Colonic mucosa (tissue), 4 donors: ENCODE measurements at regions not wholly inside any gene's neighbourhood (a gene's known extent, or its start where the extent isn't known, plus 50 kb on each side); places are given as distances from the start of the nearest gene placed in this dataset.

Source experiments
- DNase-seq: peaks from one replicate; pipeline ENCODE4 v3.0.0-alpha.2; 2020
- H3K27ac ChIP-seq: fragments of 200-600 bp; one replicate; pipeline ENCODE4 v1.8.0; 2021
- H3K27me3 ChIP-seq: fragments of 200-600 bp; one replicate; pipeline ENCODE4 v1.8.0; 2021
- H3K36me3 ChIP-seq: fragments of 200-600 bp; one replicate; pipeline ENCODE4 v1.8.0; 2021
- H3K4me1 ChIP-seq: fragments of 200-600 bp; one replicate; pipeline ENCODE4 v1.8.0; 2021; ENCODE audit warnings: mild to moderate bottlenecking
- H3K4me3 ChIP-seq: fragments of 200-600 bp; one replicate; pipeline ENCODE4 v1.8.0; 2021
- H3K9ac ChIP-seq, 2 donors: one replicate each; pipeline ENCODE4 v1.7.0; 2013; ENCODE audit warnings: control low read depth in 2 of 2, low read depth in 2 of 2, low read length in 2 of 2
- H3K9me3 ChIP-seq: fragments of 200-600 bp; one replicate; pipeline ENCODE4 v1.8.0; 2021
- intact Hi-C: fragments of 100-400 bp; cut with DNase I; formaldehyde crosslinking; loops from one replicate; pipeline ENCODE4 v1.14.1; 2022
- TF ChIP-seq, protein P1 (sequence below): fragments of 200-600 bp; IDR thresholded peaks from one replicate; pipeline ENCODE4 v1.8.0; 2022; ENCODE audit warnings: antibody characterized with exemption, mild to moderate bottlenecking
- donor health status: healthy.
- donor health status: DM: no; HTN: no; CAD: no.
- donor health status: DM: no; HTN: no; CAD: no.

GRCh38 chr5:106584268-106584667 is 1086.5 kb downstream of the EFNA5 start:
- Histone ChIP-seq H3K4me1 (no peaks in the 10 kb centered on the region), H3K27ac (no peak overlapping the region), H3K36me3 (no peaks in the 10 kb centered on the region), H3K27me3 (no peaks in the 10 kb centered on the region), H3K9me3 (no peaks in the 10 kb centered on the region), H3K4me3 (no peak overlapping the region), H3K9ac (no peak overlapping the region)
- no peak for DNase-seq
- intact Hi-C loops, result no loop called here
- TF ChIP-seq, protein P1, sequence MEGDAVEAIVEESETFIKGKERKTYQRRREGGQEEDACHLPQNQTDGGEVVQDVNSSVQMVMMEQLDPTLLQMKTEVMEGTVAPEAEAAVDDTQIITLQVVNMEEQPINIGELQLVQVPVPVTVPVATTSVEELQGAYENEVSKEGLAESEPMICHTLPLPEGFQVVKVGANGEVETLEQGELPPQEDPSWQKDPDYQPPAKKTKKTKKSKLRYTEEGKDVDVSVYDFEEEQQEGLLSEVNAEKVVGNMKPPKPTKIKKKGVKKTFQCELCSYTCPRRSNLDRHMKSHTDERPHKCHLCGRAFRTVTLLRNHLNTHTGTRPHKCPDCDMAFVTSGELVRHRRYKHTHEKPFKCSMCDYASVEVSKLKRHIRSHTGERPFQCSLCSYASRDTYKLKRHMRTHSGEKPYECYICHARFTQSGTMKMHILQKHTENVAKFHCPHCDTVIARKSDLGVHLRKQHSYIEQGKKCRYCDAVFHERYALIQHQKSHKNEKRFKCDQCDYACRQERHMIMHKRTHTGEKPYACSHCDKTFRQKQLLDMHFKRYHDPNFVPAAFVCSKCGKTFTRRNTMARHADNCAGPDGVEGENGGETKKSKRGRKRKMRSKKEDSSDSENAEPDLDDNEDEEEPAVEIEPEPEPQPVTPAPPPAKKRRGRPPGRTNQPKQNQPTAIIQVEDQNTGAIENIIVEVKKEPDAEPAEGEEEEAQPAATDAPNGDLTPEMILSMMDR, result no peak

DNA sequence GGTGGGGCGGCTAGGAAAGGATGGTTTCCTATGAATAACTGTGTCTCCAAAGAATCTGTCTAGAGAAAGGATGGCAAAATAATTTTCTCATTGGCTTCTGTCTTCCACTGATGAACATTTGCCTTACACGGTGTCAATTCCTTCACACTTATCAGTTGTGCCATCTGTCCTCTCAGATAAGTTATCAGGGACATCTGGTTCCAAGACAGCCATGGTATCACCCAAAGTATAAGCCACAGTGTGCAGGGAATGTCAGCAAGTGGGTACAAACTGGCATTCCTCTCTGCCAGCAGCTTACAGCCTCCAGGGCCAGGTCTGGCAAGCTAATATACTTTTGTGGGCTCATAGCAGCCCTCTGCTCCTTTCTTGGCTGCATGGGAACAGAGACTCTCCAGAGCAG is 1092.0 kb downstream of the EFNA5 start:
- TF ChIP-seq, protein P1, result no peak

GRCh38 chr5:106574820-106575219 is 1095.9 kb downstream of the EFNA5 start:
- no peaks in the 10 kb centered on the region for H3K9me3 ChIP-seq
- no peak overlapping the region for H3K9ac ChIP-seq
- H3K36me3 ChIP-seq, result no peaks in the 10 kb centered on the region
- intact Hi-C loops, result no loop called here
- no peaks in the 10 kb centered on the region for H3K4me1 ChIP-seq
- DNase-seq, result no peak
- H3K27ac ChIP-seq, result no peak overlapping the region
- TF ChIP-seq, protein P1, result no peak
- no peaks in the 10 kb centered on the region for H3K27me3 ChIP-seq
- no peak overlapping the region for H3K4me3 ChIP-seq

More for the DNA sequence above, 1092.0 kb downstream of the EFNA5 start:
- Histone ChIP-seq H3K27me3 (no peaks in the 10 kb centered on the region), H3K9me3 (no peaks in the 10 kb centered on the region), H3K36me3 (no peaks in the 10 kb centered on the region), H3K4me3 (no peak overlapping the region), H3K27ac (no peak overlapping the region), H3K9ac (no peak overlapping the region), H3K4me1 (no peaks in the 10 kb centered on the region)
- intact Hi-C loops, result no loop called here
- no peak for DNase-seq

- no peak for DNase-seq
- Histone ChIP-seq H3K4me3 (no peak overlapping the region), H3K27me3 (no peaks in the 10 kb centered on the region), H3K27ac (no peak overlapping the region), H3K4me1 (no peaks in the 10 kb centered on the region), H3K9ac (no peak overlapping the region), H3K9me3 (no peaks in the 10 kb centered on the region), H3K36me3 (no peaks in the 10 kb centered on the region)
- TF ChIP-seq, protein P1, result no peak
- intact Hi-C loops, result no loop called here
These were observed 1104.7 kb downstream of the EFNA5 start for GRCh38 chr5:106566031-106566430.

GRCh38 chr5:106545325-106545724 is 1125.4 kb downstream of the EFNA5 start:
- TF ChIP-seq, protein P1, result no peak
- Histone ChIP-seq H3K9me3 (no peaks in the 10 kb centered on the region), H3K27me3 (no peaks in the 10 kb centered on the region), H3K4me1 (no peaks in the 10 kb centered on the region), H3K4me3 (no peak overlapping the region), H3K9ac (no peak overlapping the region), H3K36me3 (no peaks in the 10 kb centered on the region), H3K27ac (no peak overlapping the region)
- DNase-seq, result no peak
- intact Hi-C loops, result no loop called here

- H3K27ac ChIP-seq, result no peak overlapping the region
- intact Hi-C loops, result no loop called here
- no peaks in the 10 kb centered on the region for H3K27me3 ChIP-seq
- TF ChIP-seq, protein P1, result no peak
- H3K9me3 ChIP-seq, result no peaks in the 10 kb centered on the region
- H3K4me3 ChIP-seq, result no peak overlapping the region
- no peak overlapping the region for H3K9ac ChIP-seq
- no peaks in the 10 kb centered on the region for H3K36me3 ChIP-seq
- no peak for DNase-seq
- H3K4me1 ChIP-seq, result no peaks in the 10 kb centered on the region
These were observed 1127.4 kb downstream of the EFNA5 start for GRCh38 chr5:106543330-106543729.
